ENCODE measurements at regions not wholly inside any gene's neighbourhood (a gene's known extent, or its start where the extent isn't known, plus 50 kb on each side); places are given as distances from the start of the nearest gene placed in this dataset.

GRCh38 chr1:229031481-229032341, 239.2 kb upstream of the RAB4A start:
- no peak for DNase-seq (ENCODE audit: low read depth)

- no peak for DNase-seq (ENCODE audit: low read depth)
Observed at GRCh38 chr1:229032375-229032774, 238.5 kb upstream of the RAB4A start.

DNA sequence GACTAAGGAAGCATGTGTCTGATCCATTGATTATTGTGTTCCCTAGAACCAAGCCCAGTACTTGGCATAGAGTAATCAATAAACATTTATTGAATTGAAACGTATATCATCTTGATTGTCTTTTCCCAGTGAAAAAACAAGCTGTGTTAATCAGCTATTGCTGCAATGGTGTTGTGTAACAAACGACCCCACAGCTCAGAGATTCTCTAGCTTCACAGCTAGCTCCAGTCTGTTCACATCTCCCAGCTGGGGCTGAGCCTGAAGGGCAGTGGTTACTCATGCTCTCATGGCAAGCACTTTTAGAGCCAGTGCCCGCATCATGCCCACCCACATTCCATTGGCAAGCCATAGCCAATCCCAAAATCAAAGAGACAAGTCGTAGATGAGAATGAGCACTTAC, 237.4 kb upstream of the RAB4A start:
- no peak for DNase-seq (ENCODE audit: low read depth)

GRCh38 chr1:229034342-229034741, 236.6 kb upstream of the RAB4A start:
- no peak for DNase-seq (ENCODE audit: low read depth)

DNA sequence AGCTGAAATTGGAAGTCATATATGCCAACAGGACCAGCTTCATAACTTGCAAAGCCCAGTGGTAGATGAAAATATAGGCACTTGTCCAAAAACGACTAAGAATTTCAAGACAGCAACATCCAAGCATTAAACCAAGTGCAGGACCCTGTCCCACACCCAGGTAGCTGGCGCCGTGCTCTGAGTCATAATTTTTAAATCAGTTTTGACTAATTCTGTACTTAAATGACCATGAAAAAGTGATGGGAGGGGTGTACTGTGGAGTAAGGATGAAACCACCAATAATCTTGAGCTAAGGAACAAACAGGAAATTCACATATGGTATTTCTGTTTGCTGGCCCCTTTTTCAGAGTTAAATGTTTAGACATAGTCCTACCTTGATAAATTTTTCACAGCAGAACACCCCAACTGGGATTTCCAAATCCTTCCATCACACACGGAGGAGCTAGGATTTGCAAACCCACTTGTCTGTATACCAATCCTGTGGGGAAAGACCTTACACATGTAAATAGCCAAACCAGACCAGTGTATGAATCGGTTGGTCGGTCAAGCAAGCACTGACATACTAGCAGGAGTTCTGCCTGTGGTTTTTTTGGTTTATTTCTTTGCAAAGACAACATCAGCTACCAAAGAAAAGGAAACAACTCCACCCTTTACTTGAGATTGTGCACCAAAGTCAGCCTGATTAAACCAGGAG, 235.7 kb upstream of the RAB4A start:
- no peak for DNase-seq (ENCODE audit: low read depth)

DNA sequence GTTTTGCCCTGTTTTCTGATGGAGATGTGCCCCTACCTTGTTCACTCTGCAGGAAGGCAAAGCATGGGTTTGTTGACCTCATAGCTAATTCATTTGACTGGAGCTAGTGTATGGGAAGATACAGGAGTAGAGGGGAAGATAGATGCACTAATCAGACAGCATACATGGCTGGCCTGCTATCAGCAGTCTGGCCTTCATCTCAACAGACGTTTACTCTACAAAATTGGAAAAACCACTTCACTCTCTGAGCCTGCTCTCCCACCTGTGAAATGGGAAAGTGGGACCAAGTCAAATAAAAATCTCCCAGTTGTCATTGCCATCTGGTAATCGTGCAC, 235.2 kb upstream of the RAB4A start:
- DNase-seq (ENCODE audit: low read depth) = no peak

- no peak for DNase-seq (ENCODE audit: low read depth)
Observed at GRCh38 chr1:229037806-229038405, 233.0 kb upstream of the RAB4A start.

DNA sequence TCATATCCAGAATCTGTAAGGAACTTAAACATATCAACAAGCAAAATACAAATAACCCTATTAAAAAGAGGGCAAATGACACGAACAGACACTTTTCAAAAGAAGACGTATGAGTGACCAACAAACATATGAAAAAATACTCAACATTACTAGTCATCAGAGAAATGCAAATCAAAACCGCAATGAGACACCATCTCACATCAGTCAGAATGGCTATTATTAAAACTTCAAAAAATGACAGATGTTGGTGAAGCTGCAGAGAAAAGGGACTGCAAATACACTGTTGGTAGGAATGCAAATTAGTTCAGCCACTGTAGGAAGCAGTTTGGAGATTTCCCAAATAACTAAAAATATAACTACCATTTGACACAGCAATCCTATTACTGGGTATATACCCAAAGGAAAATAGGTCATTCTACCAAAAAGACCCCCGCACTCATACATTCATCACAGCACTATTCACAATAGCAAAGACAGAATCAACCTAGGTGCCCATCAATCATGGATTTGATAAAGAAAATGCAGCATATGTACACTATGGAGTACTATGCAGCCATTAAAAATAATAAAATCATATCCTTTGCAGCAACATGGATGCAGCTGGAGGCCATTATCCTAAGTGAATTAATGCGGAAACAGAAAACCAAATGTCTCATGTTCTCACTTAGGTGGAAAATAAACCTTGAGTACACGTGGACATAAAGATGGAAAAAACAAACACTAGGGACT, 230.1 kb upstream of the RAB4A start:
- DNase-seq (ENCODE audit: low read depth) = no peak

DNA sequence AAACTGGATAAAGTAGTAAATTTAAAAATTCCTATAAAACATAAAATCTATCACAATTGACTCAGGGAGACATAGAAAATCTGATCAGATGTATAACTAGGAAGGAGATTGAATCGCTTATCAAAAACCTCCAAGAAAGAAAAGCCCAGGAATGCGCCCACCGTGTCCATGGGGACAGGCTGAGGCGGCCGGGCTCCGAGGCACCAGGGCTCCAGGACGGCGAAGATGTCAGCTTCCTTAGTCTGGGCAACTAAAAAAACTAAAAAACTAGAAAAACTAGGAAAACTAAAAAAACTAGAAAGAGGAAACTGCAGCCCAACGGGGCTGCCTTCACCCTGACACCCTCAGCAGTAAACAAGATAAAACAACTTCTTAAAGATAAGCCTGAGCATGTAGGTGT, 229.0 kb upstream of the RAB4A start:
- no peak for DNase-seq (ENCODE audit: low read depth)

- DNase-seq (ENCODE audit: low read depth) = no peak
Observed at GRCh38 chr1:229042482-229042881, 228.4 kb upstream of the RAB4A start.

GRCh38 chr1:229043115-229043514, 227.8 kb upstream of the RAB4A start:
- DNase-seq (ENCODE audit: low read depth) = no peak

- no peak for DNase-seq (ENCODE audit: low read depth)
Observed at GRCh38 chr1:229046251-229046853, 224.6 kb upstream of the RAB4A start.

DNA sequence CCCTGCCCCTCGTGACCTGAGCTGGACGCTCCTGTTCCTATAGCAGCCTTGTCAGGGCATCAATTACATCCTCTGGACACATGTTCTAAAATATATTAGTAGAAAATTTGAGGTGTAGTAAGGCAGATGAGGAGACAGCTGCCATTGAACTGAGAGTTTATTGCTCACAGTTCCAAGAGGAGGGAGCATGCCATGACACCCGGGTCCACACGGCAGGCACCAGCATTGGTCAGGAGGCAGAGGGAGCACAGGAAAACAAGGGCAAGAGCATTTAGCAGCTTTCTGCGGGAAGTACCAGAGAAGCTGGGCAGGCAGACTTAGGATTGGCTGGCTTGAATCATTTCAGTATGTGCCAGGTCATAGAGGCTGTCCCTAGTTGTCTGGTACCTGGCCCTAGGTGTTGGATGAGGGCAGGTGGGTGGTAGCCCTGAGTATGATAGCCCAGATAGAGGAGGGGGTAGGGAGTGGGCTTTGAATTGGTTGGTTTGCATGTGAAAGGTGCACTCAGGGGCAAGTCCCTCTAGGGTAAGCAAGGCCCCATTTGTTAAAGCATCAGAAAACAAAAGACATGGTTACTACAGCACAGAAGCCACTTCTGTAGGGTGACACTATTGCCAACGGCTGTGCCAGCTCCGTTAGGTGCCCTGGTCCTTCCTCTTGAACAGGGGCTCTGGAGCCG, 223.6 kb upstream of the RAB4A start:
- no peak for DNase-seq (ENCODE audit: low read depth)

DNA sequence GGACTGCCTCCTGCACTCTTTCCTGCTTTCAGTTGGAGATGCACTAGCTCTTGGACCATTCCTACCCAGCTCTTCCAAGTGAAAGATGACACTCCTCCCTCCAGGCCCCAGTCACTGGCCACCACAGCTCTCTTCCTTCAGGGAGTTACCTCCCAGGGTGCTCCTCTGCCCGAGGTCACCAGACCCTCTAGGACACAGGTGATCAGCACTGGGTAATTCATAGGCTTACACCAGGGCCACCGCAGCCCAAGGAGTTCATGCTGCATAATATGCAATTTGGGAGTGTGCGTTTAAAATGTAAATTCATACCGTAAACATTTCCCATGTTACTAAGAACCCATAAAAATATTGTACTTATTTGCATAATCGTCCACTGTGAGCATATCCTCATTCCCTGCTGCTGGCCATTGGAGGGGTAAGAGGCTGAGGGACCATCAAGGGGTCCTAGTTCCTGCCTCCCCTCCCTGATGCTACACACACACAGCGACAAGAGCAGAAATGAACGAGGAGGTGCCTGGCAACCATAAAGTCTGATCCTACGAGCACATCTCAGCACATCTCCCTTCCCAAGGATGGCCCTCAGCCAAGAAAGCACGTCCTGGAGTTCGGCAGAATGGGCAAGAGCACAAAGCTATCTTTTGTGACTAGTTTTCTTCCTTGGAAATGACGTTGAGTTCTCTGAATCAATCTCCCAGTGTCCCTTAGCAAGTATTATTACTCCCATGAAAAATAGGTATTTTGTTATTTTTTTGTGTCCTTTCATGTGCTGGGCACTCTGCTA, 222.9 kb upstream of the RAB4A start:
- no peak for DNase-seq (ENCODE audit: low read depth)

DNA sequence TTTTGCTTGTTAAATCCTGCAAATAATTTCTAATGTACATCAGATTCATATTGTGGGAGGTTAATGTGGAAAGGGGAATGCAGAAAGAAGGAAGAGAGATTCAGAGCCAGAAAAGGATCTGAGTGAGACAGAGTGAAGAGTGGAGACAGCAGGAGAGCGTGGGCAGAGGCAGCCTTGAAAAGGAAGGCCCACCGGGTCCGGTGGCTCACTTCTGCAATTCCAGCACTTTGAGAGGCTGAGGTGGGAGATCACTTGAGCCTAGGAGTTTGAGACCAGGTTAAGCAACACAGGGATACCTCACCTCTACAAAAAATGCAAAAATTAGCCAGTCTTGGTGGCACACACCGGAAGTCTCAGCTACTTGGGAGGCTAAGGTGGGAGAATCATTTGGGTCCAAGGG, 222.0 kb upstream of the RAB4A start:
- no peak for DNase-seq (ENCODE audit: low read depth)

- no peak for DNase-seq (ENCODE audit: low read depth)
Observed at GRCh38 chr1:229056046-229056445, 214.9 kb upstream of the RAB4A start.

DNA sequence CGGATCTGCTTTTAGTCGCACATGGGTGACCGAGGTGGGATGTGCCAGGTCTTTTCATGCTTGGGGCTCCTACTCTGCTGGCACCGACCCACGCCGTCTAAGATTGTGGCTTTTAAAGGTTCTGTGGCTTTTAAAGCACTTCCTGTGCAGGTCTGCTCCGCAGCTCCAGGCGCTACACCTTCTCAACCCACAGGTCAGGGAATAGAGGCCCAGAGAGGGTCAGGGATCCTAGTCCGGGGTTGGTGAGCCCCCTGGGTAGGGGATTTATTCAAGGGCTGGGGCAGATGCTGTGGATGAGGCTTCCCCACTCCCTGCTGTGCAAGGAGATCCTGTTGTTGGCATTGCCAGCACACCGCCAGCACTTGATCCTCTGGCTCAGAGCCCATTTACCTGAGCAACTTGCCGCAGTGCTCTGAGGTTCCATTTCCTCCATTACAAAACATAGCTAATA, 212.8 kb upstream of the RAB4A start:
- peak; percentile 22 for DNase-seq (ENCODE audit: low read depth)

GRCh38 chr1:229058729-229059128, 212.2 kb upstream of the RAB4A start:
- DNase-seq (ENCODE audit: low read depth) = no peak

DNA sequence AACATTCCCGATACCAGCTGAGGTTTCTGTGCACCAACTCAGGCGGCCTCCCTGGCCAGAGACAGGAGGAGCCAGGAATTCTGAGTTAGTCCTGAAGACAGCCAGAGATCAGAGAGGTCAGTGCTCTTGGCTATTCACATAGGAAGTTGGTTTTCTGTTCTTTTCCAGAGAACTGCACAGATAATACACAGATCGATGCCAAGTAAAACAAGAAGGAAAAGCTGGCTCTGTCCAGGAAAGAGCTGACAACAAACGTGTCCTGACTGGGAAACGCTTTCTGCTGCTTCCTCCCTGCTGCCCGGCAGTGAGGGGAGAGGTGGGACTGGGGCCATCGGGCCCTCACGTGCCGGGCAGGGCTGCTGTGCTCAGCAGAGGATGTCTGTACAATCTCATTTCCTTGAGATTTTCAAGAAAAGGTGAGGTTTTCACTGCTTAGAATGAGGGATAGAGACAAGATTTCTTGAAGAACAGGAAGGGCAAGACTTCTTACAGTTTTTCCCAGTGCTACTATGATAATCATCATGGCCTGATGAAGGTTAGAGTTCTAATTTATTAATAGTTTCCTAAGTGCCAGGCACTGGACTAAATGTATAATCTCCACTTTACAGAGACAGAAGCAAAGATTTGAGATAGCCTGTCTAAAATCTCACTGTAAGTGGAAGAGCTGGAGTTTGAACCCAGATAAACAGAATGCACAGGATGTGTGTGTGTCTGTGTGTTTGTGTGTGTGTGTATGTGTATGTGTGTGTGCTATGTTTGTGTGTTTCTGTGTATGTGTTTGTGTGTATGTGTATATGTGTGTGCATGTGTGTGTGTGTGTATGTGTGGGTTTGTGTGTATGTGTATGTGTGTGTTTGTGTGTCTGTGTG, 211.0 kb upstream of the RAB4A start:
- no peak for DNase-seq (ENCODE audit: low read depth)

GRCh38 chr1:229062135-229062534, 208.8 kb upstream of the RAB4A start:
- no peak for DNase-seq (ENCODE audit: low read depth)
